Left forelimb (tissue), 1 donor: ENCODE measurements at regions not wholly inside any gene's neighbourhood (a gene's known extent, or its start where the extent isn't known, plus 50 kb on each side); places are given as distances from the start of the nearest gene placed in this dataset.

Experiments used
- DNase-seq: peaks from one replicate; pipeline ENCODE4 v3.0.0-alpha.2; 2018; ENCODE audit warnings: low spot score

- no peak for DNase-seq
Measured at GRCh38 chr9:87282538-87282937, 215.1 kb upstream of the DAPK1 start.

GRCh38 chr9:87283585-87283984 is 214.1 kb upstream of the DAPK1 start:
- DNase-seq = no peak

GRCh38 chr9:87285183-87285850 is 212.3 kb upstream of the DAPK1 start:
- no peak for DNase-seq

- no peak for DNase-seq
Measured at GRCh38 chr9:87286506-87286905, 211.2 kb upstream of the DAPK1 start.

DNA sequence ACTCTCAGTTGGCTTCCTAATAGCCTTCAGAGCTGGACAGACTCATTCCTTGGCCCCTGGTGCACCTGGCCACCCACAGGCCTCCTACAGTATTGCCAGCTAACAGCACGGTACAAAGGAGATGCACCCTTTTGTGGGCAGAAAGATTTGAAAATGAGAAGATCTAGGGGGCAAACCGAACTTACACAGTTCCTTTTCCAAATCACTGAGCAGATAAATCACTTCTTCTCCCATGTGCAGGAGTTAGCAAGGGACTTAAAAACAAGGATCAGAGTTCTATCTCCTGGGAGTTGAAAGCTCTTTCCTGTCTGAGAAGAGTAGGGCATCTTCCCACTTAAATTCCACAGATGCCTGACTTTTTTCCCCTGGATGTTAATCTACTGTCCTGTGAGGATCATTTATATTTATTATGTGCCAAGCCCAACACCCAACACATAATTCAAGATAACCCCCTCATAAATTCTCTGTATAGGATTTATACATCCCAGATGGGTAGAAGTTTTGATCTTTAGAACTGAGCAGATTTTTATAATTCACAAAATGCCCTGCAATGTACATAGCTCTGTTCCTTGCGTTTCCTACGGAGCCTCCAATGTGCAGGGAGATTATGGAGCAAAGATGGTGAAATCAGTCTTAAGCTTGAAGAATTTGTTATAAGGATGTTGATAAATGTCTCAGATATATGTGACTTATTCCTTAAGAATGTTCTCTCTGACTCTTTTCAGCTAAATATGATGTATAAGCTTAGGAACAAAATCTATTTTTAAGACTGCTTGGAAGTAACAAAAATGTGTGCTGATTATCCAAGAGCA is 207.2 kb upstream of the DAPK1 start:
- no peak for DNase-seq

DNA sequence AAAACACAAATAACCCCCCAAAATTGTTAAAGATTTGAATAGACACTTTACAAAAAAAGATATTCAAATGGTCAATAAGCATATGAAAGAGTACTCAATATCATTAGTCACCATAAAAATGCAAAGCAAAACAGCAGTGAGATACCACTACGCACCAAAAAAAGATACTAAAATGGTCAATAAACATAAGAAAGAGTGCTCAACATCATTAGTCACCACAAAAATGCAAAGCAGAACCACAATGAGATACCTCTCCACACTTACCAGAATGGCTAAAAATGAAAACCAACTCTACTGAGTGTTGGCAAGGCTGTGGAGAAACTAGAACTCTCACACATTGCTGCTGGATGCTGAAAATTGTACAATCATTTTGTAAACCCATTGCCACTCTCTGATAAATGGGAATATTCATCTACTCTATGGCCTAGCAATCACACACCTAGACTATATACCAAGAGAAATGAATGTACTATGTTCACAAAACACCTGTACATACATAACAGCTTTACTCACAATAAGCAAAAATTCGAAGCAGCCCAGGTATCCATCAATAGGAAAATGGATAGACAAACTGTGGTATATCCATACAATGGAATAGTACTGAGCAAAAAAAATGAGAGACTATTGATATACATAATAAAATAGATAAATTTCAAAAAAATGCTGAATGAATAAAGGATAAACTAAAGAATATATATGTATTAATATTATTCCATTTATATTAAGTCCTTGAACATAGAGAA is 205.0 kb upstream of the DAPK1 start:
- no peak for DNase-seq

- no peak for DNase-seq
Measured at GRCh38 chr9:87294126-87294525, 203.5 kb upstream of the DAPK1 start.

- DNase-seq = no peak
Measured at GRCh38 chr9:87300915-87301314, 196.8 kb upstream of the DAPK1 start.

DNA sequence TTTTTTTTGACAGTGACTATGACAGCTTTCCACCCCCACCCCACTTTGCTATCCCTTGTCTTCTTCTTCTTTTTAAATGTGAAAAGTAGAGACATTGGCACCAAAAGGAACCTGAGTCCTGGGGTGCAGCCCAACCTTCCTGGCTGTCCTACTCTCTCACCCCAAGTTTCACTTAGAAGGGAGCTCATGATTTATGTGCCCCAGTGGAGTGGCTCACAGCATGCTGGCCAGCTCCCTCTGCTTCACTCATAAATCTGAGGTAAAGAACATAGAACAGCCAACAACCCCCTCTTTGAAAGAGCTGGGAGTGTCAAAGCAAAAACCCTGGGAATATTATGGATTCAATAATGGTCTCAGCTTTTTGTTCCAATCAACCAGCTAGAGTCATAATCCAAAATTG is 196.3 kb upstream of the DAPK1 start:
- DNase-seq = no peak

DNA sequence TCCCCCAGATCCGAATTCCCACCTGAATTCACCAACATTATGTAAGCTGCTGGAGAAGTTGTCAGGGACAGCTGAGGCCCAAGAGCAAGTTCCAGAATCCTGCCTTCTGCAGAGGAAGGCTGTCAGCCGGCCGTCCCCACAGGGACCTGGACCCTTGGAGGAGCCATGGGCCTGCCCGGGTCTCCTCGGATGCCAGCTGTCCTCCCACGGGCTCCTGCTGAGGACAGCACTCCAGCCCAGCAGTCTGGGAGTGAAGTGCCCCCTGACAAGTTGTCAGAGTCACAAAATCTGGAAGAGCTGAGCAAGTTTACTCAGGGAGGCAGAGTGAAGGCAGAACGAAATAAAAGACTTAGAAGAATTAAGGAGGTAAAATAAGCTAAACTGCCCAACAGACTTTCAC is 192.5 kb upstream of the DAPK1 start:
- DNase-seq = no peak

DNA sequence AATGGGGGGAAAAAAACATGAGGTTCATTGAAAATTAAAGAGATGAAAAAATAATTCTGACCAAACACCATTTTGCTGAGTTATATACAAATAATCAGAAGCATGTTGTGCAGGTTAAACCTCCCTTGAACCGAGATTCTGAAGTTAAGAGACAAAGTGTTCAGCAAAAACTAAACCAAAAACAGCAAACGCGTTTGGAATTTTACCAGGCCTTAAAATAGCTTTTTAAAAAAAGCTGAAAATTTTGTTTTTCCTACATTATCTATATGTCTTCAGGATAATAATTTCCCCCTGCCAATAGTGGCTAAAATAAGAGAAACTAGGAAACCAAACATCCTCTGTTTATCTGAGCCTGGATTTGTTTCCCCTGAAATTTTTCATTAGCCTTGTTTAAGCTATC is 191.7 kb upstream of the DAPK1 start:
- DNase-seq = no peak

DNA sequence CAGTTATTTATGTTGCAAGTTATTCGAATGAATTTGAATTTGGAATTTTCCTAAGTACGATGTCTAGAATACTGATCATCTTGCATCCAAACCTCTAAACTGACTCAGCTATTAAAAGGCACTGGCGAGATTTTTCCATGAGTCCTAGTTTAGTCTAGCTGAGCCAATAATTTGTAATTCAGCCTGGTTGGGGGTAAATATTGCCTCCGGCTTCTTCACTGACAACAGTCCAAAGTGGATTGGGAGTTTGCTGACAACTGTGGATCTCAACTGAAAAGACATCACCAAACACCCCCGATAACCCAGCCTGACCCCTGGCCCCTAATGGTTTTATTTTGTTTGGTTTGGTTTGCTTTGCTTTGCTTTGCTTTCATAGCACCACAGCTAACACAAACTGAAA is 189.8 kb upstream of the DAPK1 start:
- no peak for DNase-seq

DNA sequence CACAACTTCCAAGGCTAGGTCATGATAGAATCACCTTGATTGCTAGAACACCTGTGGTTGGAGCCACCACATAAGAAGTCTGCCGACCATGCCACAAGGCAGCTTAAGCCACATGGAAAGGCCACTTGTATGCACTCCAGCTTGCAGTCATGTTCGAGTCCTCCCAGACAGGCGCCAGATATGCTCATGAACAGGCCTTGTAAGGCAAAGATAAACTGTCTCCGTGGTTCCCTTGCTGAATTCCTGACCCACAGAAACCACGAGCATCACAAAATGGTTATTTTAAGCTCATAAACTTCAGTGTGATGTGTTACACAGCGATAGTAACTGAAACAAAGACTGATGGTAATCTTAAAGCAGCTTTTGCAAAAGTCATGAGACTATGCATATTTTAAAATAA is 188.4 kb upstream of the DAPK1 start:
- DNase-seq = no peak

- DNase-seq = no peak
Measured at GRCh38 chr9:87310827-87311523, 186.7 kb upstream of the DAPK1 start.

DNA sequence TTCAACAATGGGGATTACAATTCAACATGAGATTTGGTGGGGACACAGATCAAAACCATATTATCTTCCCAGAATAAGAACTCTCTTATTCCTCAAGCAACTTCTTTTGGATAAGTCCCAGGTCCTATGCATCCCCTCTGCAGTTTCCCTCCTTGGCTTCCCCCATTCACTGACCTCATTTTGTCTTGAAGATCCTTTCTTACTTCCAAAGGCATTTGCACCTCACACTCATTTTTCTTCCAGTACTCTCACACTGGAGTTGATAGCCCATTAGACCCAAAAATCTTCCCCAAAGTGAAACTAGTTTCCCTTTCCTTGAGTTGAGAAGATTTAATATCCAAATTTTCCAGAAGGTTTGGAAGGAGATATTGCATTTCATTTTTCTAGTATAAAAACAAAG is 178.0 kb upstream of the DAPK1 start:
- no peak for DNase-seq

- no peak for DNase-seq
Measured at GRCh38 chr9:87320146-87320884, 177.4 kb upstream of the DAPK1 start.

GRCh38 chr9:87322840-87323635 is 174.6 kb upstream of the DAPK1 start:
- no peak for DNase-seq

DNA sequence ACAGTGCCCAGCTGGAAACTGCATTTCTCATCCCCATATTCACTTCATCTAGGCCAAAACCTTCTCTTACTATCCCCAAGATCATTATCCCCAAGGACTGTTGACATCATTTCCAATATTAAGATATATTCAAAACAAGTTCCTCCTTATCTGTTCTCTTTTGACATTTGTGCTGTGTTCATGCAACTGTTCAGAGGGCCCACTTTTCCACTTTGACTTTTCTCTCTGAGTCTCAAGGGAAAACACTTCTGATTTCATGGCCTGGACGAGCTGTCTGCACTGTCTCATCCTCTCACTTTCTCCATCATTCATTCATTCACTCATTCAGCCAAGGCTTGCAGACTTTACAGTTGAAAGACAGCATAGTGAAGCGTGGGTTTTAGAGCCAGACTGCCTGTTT is 173.7 kb upstream of the DAPK1 start:
- no peak for DNase-seq

- DNase-seq = no peak
Measured at GRCh38 chr9:87324613-87325194, 173.0 kb upstream of the DAPK1 start.

GRCh38 chr9:87327575-87328125 is 170.0 kb upstream of the DAPK1 start:
- DNase-seq = no peak
